ENCODE measurements at regions not wholly inside any gene's neighbourhood (a gene's known extent, or its start where the extent isn't known, plus 50 kb on each side); places are given as distances from the start of the nearest gene placed in this dataset.

- Histone ChIP-seq H3K36me3 (ENCODE audit: control insufficient read depth, insufficient read depth, low read length) (no peaks in the 10 kb centered on the region), H3K27me3 (ENCODE audit: control insufficient read depth, insufficient read depth, low read length) (no peaks in the 10 kb centered on the region), H3K4me3 (ENCODE audit: low read depth, low read length) (no peak overlapping the region)
- no peak for TF ChIP-seq CTCF (IDR thresholded peaks at IDR 0.05; ENCODE audit: insufficient read depth, low read depth, low read length)
- ChIA-PET CTCF (no interaction called here), POLR2A (no interaction called here)
- no peak for DNase-seq (ENCODE audit: low read depth)
These were observed 597.2 kb downstream of the DCDC2C start for GRCh38 chr2:4300616-4301015.

GRCh38 chr2:4324531-4324930 is 621.2 kb downstream of the DCDC2C start:
- TF ChIP-seq CTCF (IDR thresholded peaks at IDR 0.05; ENCODE audit: insufficient read depth, low read depth, low read length), result no peak
- POLR2A ChIA-PET, result no interaction called here
- DNase-seq (ENCODE audit: low read depth), result no peak
- Histone ChIP-seq H3K4me3 (ENCODE audit: low read depth, low read length) (no peak overlapping the region), H3K36me3 (ENCODE audit: control insufficient read depth, insufficient read depth, low read length) (no peaks in the 10 kb centered on the region), H3K27me3 (ENCODE audit: control insufficient read depth, insufficient read depth, low read length) (no peaks in the 10 kb centered on the region)
- CTCF ChIA-PET, result no interaction called here

GRCh38 chr2:4336864-4337263 is 633.5 kb downstream of the DCDC2C start:
- Histone ChIP-seq H3K36me3 (ENCODE audit: control insufficient read depth, insufficient read depth, low read length) (no peaks in the 10 kb centered on the region), H3K27me3 (ENCODE audit: control insufficient read depth, insufficient read depth, low read length) (no peaks in the 10 kb centered on the region), H3K4me3 (ENCODE audit: low read depth, low read length) (no peak overlapping the region)
- no peak for DNase-seq (ENCODE audit: low read depth)
- TF ChIP-seq CTCF (IDR thresholded peaks at IDR 0.05; ENCODE audit: insufficient read depth, low read depth, low read length), result no peak
- CTCF ChIA-PET, result no interaction called here
- POLR2A ChIA-PET, result no interaction called here

- H3K27me3 ChIP-seq (ENCODE audit: control insufficient read depth, insufficient read depth, low read length), result no peaks in the 10 kb centered on the region
- no peak overlapping the region for H3K4me3 ChIP-seq (ENCODE audit: low read depth, low read length)
- no peak for TF ChIP-seq CTCF (IDR thresholded peaks at IDR 0.05; ENCODE audit: insufficient read depth, low read depth, low read length)
- ChIA-PET CTCF (no interaction called here), POLR2A (no interaction called here)
- H3K36me3 ChIP-seq (ENCODE audit: control insufficient read depth, insufficient read depth, low read length), result no peaks in the 10 kb centered on the region
- DNase-seq (ENCODE audit: low read depth), result no peak
These were observed 635.0 kb downstream of the DCDC2C start for GRCh38 chr2:4338345-4338744.

GRCh38 chr2:4340536-4340935 is 637.2 kb downstream of the DCDC2C start:
- ChIA-PET CTCF (no interaction called here), POLR2A (no interaction called here)
- Histone ChIP-seq H3K27me3 (ENCODE audit: control insufficient read depth, insufficient read depth, low read length) (no peaks in the 10 kb centered on the region), H3K4me3 (ENCODE audit: low read depth, low read length) (no peak overlapping the region), H3K36me3 (ENCODE audit: control insufficient read depth, insufficient read depth, low read length) (no peaks in the 10 kb centered on the region)
- DNase-seq (ENCODE audit: low read depth), result no peak
- TF ChIP-seq CTCF (IDR thresholded peaks at IDR 0.05; ENCODE audit: insufficient read depth, low read depth, low read length), result no peak

All from BJ (cell line).